GM18511 (cell line): ENCODE measurements at regions not wholly inside any gene's neighbourhood (a gene's known extent, or its start where the extent isn't known, plus 50 kb on each side); places are given as distances from the start of the nearest gene placed in this dataset.

Source experiments
- ATAC-seq: cut with Tn5 transposase; IDR thresholded peaks from one replicate; pipeline ENCODE4 v1.9.1; 2021; ENCODE audit warnings: mild to moderate bottlenecking, moderate library complexity; ENCODE audit not compliant: unreplicated experiment

DNA sequence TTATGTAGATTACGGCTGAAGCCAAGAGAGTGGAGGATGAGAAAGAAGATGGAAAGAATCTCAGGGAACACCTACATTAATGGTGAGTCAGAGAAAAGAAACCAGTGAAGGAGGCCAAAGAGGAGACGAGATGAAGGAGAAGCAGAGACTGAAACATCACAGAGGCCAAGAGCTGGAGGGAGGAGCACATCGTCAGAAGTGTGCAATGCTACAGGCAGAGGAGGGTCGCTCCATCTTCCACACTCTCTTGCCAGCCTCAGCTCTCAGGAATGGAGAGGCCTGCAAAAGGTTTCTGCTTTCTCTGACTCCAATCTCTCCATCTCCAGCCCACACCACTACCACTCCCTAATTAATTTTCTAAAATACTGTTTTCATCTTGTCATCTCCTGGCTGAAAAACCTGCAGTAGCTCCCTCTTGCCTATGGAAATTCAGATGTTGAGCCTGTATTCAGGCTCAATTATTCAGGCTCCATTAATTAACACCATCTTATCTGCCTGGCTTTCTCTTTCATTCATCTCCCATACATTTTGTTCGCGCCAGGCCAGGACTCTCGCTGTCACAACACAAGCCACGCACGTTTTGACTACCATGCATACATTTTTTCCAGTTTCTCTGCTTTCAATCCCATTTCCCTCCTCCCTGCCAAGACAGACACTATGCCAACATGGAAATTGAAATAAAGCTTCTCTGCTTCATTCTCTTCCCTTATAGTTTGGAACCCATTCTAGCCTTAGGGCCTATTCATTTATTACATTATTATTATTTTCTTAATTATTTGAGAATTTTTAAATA is 165.8 kb downstream of the INHBA start:
- no peak for ATAC-seq

DNA sequence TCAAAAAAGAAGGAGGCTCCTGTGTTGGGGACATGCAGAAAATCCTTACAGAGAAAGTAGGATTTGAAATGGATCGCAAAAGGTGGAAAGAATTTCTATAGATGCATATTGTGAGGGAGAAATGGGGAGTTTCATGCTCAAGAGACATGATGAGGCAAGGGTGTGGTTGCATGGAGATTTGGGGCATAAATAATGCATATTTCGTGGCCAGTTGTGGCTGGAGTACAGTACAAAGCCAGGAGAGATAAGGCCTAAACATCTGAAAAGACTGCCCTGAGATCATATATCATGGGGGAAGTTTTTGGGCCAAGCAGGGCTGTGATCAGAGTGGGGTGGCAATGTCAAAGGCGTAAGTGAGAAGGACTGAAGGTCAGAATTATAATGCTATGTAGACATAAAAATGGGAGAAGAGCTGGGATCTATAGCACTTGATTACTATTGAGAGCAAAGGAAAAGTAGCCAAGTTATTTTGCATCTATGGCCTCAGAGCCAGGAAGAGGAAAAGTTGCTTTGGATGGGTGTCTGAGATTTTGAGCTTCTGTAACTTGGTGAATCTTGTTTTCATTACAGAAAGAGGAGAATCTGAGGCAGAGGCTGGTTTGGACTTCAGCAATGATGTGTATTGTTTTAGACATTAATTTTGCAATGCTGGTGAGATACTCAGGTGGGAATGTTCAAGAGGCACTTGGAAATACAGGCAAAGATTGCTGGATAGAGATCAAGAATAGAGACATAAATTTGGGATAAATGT is 166.6 kb downstream of the INHBA start:
- ATAC-seq = no peak

DNA sequence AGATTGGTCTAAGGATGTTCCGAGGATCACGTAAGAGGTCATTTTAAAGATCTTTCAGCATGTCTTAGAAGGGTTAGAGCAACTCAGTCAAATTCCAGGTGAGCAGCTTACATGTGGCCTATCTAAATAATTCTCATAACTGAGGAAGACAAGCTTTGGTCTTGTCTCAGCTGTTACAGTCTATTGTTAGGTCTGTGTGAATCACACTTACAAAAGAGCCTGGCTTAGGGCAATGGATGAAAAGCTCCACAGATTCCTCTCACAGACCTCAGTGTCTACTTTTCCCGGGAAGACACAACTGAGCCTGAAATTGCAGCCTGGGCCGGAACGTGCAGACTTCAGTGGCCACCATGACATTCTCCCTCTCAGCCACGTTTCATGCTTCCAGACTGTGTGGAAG is 173.1 kb downstream of the INHBA start:
- no peak for ATAC-seq

DNA sequence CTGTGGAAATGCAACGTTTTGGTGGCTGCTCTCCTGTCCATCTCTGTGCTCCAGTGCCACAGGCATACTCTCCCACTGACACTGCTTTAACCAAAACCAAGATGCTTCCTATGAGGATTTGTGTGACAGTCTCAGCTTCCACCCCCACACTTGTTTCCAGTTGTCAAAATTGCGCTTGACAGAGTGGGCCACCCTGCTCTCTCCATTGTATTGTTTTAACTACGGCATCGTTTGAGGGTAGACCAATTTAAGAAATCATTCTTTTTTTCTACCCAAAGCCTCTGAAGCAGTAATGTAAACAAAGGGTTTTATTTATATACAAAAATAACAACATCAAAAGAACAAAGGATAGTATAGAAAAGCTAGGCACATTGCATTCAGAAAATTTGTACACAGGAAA is 178.0 kb downstream of the INHBA start:
- ATAC-seq = no peak

DNA sequence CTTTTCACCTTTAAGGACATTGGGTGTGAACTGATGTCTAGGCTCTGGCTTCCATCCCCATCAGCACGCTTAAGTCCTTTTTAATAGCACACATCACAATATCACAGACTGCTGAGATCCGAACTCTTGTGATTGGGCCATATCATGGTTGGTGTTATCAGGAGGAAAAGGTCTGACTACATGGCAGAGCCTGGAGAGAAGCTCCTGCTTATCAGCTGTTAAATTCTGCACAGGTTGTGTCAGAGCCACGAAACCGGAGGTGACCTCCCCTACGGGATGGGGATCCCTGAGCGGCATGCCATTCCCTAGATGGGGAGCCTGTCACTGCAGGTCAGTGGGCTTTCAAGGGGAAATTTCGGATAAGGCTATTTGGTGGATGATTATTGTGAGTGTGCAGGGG is 182.4 kb downstream of the INHBA start:
- ATAC-seq = no peak

DNA sequence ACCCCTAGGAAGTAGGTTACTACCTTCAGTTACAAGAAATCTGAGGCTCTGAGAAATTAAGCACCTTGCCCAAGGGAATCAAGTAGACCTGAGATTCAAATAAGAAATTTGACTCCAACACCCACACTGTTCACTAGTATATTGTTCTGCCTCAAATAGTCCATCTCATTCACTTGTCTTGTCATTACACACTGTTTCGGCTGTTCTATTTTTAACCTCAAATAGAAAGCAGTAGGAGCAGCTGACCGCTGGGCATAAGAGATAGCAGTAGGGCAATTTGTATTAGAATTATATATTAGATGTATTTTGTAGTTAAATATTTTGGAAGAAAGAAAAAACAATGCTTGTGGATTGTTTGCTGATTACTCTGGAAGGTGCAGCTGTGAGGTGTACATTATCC is 185.1 kb downstream of the INHBA start:
- no peak for ATAC-seq

DNA sequence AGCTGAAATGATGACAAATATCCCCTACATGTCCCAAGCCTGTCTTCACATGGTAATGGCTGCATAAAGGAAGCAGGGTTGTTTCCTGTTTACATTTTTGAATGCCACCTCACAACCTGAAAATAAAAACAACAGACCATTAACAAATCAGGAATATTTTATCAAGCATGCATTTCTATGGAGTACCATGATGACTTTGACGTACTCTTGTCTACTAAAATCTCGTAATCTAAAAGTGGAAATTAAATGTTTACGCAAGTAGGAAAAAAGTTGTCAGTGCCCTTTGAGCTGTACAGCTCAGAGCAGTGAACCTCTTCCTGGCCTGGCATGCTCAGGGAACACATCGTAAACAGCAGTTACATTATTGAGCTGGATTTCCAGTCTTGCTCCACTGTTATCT is 194.1 kb downstream of the INHBA start:
- no peak for ATAC-seq

DNA sequence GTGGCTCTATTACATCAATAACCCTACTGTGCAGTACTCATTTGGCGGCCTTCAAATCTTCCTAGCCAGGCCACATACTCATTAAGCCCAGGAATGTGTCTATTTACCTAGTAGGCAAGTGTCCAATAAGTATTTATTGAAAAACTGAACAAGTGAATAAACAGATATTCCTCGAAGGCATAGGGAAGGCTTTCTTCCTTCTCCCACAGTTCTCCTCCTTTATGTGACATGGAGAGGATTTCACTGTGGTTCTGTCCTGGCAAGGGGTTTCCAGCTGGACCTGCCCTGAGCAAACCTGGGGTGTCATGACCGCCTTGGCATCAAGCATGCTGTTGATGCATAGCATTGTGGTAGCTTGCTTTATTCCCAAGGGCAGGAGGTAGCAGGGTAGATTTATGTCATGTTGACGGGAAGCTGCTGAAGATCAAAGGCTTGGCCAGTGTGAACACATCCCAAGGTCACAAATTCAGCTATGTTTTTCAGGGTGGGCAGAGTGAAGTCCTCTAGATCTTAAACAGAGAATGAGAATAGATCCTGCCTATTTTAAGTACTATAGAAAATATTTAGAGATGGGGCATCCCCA is 195.1 kb downstream of the INHBA start:
- no peak for ATAC-seq

DNA sequence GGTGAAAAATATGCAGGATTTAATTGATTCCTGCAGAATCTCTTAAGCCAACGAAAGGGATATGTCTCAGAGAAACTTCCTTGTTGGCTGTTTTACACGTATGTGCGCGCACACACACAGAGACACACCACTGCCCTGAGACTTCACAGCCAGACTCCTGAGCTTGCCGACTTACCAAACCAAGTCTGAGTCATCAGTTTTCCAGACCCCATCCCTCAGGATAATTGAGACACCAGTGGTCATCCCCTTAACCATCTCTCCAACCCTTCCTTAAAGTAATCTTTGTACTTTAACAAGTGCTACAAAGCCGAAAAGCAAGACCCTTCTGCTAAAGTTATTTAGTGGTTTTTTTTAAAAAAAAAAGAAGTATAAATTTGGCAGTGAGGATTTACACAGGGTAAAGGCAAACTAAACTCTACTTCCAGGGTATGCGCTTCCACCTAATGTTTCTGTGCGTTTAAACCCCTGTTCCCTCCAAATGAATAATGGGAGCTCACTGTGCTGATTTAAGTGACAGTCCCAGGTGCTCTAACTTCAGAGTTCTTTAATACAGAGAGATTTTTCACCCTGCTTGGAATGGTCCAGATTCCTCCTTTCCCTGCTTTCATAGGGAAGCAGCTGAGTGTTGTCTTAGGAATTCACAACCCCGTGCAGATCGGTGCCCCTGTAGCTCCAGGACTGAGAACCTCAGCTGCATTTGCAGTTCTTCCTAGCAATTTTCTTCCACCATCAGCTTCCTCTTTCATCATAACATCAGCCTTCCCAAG is 198.5 kb downstream of the INHBA start:
- ATAC-seq = no peak

DNA sequence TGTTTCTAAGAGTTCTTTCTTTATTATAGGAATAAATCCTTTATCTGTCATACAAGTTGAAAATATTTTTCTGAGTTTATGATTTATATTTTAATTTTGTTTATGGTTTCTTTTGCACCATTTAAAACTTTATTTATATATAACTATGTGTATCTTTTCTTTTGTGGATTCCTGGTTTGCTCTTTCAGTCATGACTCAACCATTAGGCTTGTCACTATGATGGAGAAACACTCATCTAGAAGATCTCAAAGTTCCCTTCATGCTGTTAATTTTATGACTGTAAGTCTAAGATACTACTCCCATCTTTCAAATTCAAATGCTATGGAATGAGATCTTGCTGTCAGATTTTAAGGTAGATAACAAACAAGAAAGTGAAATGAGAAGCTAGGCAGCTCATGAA is 199.5 kb downstream of the INHBA start:
- ATAC-seq = no peak

DNA sequence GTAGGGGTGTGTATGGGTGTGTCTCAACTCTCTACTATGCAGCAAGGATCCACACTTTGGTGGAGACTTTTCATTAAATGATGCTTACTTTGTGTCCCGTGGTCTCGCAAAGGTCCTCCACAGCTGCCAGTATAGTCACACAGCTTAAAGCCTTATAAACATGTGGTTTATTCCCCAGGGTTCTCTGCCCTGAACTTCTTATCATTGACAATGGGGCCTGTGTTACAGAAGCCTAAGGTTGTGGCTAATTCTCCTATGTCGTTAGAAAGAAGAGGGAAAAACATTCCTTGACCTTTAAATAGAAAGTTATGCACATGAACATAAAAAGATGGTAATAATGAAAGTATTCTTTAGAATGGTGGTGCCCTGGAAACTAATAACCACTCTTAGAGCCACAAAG is 201.4 kb downstream of the INHBA start:
- ATAC-seq = no peak

DNA sequence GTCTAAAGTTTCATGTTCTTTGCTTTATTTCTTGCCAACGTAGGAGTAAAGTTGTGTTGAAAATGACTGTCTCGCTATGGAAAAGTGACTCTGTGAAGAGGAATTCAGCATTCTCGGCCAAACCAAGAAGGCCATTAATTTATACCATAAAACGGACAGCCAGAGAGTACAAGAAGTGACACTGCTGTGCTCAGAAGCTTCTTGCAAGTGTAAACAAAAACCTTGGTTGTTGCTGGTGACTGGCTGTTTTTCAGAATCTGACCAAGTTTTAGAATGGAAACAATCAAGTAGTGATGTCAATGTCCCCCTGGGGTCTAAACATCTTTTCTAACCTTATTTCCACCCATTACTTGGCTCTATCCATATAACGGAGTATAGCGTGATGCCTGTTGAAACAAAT is 201.9 kb downstream of the INHBA start:
- no peak for ATAC-seq

DNA sequence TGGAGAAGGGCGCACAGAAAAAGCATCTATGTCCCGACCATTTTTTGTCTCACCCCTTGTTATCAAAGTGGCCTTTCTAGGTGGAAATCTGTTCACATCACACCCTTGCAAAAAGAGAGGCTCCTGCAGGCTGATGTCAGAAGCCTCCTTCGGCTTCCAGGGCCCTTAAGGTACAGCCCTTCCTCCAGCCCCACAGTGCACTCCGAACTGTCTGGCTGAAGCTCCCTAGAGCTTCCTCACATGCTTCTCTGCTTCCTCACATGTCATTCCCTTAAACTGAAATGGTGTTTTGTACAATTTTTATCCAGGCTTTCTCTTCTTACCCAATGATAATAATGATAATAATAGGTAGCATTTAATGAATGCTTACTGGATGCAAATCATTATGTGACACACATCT is 210.3 kb downstream of the INHBA start:
- ATAC-seq = no peak

DNA sequence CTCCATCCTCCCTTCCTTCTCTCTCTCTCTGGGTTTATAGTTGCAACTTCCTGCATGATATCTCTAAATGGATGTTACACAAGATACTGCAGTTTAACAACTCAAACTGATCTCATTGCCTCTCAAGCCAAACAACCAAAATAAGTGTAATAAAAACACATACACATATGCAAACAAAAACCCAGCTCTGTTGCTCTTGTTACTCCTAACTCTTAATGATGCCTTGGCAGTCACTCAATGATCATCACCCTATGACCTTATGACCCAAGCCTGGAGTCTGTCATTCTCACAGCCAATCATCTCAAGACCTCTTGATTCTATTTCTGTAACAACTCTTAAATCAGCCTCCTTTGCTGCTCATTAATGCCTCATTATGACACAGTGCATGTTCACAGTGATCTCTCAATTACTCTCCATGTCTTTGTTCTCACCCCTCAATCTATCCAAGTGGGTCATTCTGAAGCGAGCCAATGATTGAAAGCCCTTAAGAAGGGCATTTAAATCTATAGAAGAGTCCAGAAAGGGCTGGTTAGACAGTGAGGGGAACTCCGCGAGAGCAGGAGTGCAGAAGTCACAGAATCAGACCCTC is 210.9 kb downstream of the INHBA start:
- no peak for ATAC-seq

DNA sequence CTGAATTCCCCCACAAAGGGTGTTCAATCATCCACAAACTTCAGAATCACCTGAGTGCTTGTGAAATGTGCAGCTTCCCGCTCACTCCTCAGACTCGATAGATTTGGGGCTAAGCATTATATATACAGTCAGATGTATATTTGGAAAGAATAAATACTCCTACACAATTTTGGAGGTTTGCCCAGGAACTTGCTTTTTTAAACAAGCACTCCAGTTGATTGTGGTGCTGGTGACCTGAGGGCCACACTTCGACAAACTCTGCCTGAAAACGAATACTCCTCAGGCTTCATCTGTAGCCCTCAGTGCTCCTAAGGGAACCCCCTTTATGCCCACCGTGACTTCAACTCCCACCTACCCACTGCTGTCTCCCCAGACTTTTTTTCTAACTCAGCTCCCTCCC is 211.6 kb downstream of the INHBA start:
- no peak for ATAC-seq

DNA sequence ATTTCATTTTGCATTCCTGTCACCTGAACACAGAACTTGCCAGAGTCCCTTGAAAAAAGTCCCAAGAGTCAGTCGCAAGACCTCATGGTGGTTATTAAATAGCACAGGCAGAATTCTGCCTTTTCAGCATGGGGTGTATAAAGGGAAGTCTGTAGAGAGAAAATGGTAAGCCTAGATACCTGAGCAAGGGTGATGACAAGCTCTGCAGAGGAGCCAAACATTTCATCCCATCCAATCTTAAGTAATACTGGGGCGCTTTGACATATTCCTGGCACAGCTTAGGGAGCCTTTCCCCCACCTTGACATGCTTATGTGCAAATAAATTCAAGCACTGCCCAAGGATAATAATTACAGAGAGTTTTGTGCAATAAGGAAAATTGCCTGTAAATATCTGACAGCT is 213.0 kb downstream of the INHBA start:
- ATAC-seq = no peak

DNA sequence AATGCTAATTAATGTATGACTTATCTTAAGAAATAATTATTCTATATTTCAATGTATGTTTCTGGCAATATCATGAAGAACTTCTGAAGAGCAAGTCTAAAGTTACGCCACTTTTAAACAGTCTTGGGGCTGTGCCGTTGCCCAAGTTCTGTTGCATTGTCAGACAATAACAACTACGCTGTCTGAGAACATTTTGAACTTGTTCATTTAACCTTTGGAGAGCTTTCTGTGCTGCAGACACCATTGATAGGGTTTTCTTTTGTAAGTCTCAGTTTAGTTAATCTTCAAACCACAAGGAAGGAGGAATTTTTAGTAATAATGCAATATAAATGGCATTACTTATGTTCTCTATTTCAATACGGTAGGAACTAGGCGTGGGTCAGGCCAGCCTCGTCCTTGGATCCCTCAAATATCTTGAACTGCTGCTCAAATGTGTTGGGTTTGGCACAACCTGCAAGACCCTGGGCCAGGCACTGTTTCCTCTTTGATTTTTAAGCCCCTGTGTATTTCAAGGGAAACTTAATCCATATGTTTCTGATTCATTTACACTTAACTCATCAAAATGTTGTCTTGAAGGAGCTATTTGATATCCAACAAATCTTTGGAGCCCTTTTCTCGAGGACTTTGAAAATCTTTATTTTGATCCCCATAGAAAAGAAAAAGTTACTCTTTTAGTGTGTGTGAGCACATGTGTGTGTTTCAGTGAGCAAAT is 215.5 kb downstream of the INHBA start:
- no peak for ATAC-seq

DNA sequence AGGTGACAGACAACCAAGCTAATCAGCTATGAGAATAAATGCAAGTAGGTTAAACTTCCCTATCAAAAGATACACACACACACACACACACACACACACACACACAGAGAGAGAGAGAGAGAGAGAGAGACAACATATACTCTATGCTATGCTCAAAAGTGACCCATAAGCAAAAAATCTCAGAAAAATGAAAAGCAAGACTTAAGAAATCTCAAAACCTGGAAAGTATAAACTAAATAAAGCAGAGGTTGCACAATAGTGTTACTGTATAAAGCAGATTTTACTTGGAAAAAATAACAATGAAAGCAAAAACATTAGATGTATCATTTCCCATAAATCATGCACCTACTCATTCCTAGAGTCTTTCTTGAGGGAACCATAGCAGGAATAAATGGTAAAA is 221.5 kb downstream of the INHBA start:
- ATAC-seq = no peak

DNA sequence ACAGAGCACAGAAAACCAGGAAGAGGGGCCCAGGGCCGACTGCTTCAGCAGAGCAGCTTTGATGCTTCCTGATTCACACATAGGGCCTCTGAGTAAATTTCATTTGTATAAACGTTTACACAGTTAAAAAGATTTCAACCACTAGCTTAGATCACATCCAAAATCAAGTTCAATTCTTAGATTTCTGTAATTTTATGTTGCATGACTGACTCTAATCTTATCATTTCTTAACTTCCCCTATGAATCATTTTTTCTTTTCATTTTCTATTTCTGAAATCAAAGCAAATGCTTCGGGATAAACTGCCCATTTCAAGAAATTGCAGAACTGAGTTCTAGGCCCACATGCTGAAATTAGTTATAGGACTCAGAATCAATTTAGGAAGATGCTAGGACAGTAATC is 224.7 kb downstream of the INHBA start:
- ATAC-seq = no peak

DNA sequence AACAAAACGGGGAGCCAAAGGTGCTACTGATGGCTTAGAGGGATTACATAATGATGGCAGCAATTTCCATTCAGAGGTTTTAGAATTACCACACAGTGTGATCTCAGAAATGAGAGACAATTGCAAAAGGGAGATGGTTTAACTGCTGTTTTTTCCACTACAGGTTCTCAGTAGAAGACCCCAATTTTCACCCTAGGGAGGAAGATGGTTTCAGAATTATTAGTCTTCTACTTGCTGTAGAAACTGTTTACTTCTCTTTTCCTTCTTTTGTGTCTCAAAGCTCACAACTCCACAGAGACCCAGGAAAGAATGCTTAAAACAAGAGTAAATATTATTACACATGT is 226.5 kb downstream of the INHBA start:
- ATAC-seq = no peak
